Dermis blood vessel endothelial cell (primary cell): ENCODE measurements at regions not wholly inside any gene's neighbourhood (a gene's known extent, or its start where the extent isn't known, plus 50 kb on each side); places are given as distances from the start of the nearest gene placed in this dataset.
A peak's percentile ranks its signal among the peaks of the same experiment; 100 is the strongest.
"Not testable (repeated sequence)": the region's sequence is repeated elsewhere in the genome, so short reads cannot be mapped to it uniquely, and the experiment has no call there.

ENCODE experiments used
- DNase-seq: peaks from one replicate; pipeline ENCODE4 v3.0.0; 2010

DNA sequence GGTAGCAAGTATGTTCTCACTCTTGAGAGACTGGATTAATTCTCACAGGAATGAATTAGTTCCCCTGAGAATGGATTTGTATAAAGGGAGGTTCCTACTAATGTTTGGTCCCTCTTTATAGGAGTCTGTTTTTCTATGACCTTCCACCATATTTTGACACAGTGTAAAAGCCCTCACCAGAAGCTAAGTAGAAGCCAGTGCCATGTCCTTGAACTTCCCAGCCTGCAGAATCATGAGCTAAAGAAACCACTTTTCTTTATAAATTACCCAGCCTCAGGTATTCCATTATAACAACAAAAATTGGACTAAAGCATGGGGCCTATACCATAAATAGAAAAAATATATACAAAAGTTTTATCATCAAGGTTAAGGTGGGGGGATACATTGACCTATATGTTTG, 227.9 kb upstream of the DTNA start:
- no peak for DNase-seq

DNA sequence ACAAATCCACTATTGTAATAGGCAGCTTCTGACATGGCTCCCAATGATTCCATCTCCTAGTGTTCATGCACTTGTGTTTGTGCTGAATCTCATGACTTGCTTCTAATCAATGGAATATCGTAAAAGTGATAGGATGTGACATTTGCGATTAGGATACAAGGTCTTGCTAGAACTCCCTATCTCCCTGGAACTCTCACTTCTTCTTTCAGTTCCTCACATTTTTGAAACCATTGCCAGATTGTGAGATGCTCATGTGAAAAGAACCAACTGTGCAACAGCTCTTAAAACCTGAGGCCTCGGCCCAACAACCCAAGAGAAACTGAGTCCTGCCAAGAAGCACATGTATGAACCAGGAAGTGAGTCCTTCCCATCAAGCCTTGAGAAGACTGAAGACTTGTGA, 226.9 kb upstream of the DTNA start:
- DNase-seq: no peak

DNA sequence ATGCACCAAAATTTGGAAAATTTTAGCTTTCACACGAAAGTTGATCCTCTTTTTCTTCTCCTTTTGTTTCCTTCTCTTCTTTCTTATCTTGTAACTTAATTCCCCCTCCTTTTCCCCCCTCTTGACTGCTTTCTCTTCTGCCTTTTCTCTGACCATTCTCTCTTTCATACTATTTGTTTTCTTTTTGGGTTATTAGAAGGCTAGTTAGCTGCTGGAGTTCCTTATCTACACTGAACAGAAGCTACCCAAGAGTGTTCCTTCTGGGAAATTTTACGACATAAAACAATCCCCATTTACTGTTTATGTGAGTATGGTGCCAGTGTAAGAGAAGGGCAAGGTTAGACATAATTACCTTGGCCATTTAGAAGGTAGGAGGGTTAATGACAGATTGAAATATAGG, 218.4 kb upstream of the DTNA start:
- DNase-seq: no peak

DNA sequence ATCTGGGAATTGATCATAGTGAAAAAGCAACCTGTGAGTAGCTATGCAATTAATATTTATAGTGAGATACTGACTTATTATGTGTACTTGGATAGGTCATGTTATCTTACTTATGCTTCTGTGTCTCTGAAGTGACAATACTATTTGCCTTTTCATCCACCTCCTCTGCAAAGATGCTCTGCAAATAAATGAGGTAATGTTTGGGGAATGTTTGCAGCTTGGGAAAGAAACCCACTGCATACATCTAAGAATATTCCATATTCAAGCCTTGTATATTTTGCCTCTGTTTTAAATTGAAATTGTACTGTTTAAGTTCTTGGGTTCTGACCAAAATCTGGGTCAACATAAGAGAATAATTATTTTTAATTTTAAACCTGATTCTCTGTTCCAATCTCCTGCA, 217.4 kb upstream of the DTNA start:
- peak; percentile 7 for DNase-seq

- peak; percentile 88 for DNase-seq
These were observed 217.0 kb upstream of the DTNA start for GRCh38 chr18:34493099-34493544.

- peak; percentile 49 for DNase-seq
These were observed 216.3 kb upstream of the DTNA start for GRCh38 chr18:34493566-34494358.

- peak; percentile 26 for DNase-seq
These were observed 215.8 kb upstream of the DTNA start for GRCh38 chr18:34494359-34494696.

GRCh38 chr18:34495506-34495905, 214.6 kb upstream of the DTNA start:
- no peak for DNase-seq

- DNase-seq: no peak
These were observed 208.5 kb upstream of the DTNA start for GRCh38 chr18:34501553-34501952.

DNA sequence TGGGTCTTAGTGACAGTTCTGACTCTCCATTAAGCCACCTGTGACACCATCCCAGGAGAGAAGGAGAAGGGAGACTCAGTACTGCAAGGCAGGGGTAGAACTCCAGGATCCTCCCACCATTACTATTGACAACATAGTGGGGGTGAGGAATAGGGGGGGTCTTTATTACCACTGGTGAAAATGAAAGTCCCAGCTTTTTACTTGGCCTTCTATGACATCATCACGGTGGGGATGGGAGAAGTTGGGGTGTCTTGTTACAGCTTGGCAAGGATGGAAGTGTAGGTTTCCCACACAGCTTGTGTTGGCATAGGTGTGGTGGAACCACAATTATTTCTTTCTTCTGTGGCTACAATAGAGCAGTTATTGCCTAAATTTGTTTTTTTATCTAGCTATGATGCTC, 203.9 kb upstream of the DTNA start:
- no peak for DNase-seq

- DNase-seq: no peak
These were observed 200.9 kb upstream of the DTNA start for GRCh38 chr18:34509163-34509562.

DNA sequence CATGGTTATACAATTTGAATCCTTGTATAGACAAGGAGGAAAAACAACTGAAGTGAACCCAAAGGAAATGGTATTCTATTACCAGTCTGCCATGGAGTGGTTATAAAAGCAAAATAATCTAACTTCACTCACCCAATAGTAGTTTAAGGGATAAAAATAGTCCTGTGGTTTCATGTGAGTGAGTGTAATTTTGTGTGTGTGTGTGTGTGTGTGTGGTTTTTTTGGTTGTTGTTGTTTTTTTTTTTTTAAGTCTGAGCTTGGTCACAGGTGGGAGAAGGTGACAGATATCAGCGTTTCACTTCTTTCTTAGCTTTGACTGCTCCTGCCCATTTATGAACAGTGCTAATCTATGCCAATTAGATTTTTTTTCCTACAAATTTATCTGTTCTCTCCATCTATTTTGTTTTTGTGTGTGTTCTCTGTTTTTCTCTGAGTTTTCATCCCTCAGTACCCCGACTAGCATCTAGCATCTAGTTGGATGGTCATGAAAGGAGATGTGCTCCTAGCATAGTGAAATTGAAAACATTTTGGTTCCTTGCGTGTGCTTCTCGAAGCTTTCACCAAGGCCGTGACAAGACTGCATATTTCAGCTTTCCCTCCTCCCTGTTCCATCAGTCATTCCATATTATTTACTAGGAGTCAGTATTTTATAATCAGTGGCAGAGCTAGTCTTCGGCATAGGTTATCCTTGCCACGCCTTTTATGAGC, 200.1 kb upstream of the DTNA start:
- no peak for DNase-seq

DNA sequence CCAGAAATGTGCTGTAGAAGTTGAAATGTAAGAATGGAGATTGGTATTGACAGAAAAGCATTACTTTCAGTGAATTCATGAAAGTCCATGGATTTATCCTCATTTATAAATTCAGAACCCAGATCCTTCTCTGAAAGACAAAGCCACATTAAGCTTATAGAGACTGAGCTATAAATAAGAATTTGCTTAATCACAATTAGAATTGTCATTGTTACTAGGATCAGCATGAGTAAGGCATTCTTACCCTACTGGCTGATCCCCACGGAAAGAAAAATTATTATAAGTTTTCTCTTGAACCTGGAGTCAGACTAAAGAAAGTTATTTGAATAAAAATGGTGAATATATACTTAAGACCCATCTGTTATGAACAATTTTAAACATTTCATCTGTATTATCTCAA, 199.2 kb upstream of the DTNA start:
- DNase-seq: no peak

DNA sequence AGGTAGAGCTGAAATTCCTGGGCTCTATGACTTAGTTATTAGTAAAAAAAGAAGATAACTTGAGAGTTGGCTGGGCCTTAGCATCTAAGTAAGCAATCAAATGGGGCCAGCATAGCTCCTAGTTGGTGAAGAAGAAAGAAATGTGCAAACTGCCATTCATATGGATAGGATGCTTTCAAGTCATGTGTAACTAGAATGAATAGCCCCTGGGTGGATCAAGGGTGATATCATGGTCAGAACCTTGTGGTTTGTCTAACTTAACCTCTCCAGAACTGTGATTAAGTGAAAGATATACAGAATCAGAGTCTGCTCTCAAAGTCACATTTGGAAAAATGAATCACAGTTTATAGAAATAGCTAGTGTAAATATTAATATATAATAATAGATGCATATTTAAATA, 198.7 kb upstream of the DTNA start:
- no peak for DNase-seq

GRCh38 chr18:34511879-34512278, 198.2 kb upstream of the DTNA start:
- DNase-seq: no peak

DNA sequence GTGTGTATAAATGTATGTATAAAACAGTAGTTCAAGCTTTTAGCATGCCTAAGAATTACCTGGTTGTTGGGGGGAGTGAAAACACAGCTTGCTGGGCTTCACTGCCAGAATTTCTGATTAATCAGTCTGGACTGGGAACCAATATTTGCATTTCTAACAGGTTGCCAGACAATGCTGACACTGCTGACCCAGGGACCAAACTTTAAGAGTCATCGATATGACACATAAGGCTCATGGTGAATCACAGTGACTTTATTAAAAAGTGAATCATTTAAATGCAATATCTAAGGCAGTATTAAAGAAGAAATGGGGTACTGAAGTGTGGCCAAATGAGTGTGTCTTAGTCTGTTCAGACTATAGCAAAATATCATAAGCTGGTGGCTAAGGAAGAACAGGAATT, 195.9 kb upstream of the DTNA start:
- peak; percentile 14 for DNase-seq

DNA sequence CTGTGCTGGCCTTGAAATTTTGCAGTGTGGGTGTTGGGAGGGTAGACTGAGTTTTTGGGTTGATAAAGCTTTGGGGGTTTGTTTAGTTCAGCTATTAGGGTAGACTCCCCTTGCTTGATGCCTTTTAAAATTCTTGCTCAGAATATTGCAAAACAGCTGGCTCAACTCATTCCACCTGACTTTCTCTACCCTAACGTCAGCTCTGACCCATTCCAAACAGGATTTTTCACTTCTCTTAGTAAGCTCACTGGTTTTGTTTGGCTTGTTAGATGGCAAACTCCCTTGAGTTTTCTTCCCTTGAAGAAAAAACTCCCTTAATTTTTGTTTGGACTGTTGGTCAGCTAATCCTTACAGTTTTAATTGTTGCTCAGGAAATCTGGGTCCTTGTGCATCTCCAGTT, 195.1 kb upstream of the DTNA start:
- DNase-seq: no peak

DNA sequence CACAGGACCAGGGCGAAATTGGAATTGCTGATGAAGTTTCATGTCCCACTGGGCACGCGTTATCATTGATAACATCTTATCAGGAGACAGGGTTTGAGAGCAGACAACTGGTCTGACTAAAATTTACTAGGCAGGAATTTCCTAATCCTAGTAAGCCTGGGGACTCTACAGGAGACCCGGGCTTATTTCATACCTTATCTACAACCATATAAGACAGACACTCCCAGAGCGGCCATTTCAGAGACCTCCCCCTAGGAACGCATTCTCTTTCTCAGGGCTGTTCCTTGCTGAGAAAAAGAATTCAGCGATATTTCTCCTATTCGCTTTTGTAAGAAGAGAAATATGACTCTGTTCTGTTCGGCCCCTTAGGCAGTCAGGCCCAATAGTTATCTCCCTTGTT, 193.7 kb upstream of the DTNA start:
- not testable (repeated sequence) for DNase-seq

DNA sequence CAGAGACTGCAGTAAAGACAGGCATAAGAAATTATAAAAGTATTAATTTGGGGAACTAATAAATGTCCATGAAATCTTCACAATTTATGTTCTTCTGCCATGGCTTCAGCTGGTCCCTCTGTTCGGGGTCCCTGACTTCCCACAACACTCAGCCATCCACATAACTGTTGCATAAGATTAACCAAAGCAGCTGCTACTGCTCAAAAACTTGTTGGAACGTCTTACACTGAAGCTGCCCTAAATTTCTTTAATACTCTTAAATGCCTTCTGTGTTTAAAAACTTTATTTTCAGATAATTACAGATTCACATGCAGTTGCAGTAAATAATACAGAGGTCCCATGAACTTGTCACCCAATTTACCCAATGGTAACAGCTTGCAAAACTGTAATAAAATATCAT, 193.1 kb upstream of the DTNA start:
- DNase-seq: not testable (repeated sequence)

- DNase-seq: no peak
These were observed 189.1 kb upstream of the DTNA start for GRCh38 chr18:34521040-34521439.

DNA sequence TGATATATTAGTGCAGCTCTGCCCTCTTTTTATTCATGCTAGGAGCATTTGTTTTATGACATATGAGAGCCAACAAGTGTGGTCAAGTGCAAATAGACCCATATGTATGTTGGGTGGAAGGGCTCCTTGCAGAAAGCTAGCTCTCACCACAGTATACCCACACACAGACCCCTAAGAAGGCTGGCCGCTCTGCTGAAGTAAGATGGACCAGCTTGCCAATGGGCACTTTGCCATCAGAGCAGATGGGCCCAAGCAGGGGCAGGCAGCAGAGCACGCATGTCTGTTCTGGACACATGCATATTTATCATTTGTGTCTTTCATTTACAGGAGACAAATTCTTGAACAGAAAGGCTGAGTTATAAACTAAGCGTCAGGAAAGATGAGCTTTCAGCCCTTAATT, 187.5 kb upstream of the DTNA start:
- peak; percentile 21 for DNase-seq

GRCh38 chr18:34525244-34525643, 184.9 kb upstream of the DTNA start:
- no peak for DNase-seq

GRCh38 chr18:34528177-34528576, 181.9 kb upstream of the DTNA start:
- peak; percentile 59 for DNase-seq
